Cardiac fibroblast (primary cell): ENCODE measurements at regions not wholly inside any gene's neighbourhood (a gene's known extent, or its start where the extent isn't known, plus 50 kb on each side); places are given as distances from the start of the nearest gene placed in this dataset.

ENCODE experiments used
- DNase-seq, 2 donors: peaks; one replicate each; pipeline versions ENCODE4 v3.0.0 to v3.0.0-alpha.2; 2010; ENCODE audit warnings: low read depth in 2 of 2
- H3K4me3 ChIP-seq, 2 donors: replicated peaks in 1 of 2; 1 replicate in 1 of 2; 2 replicates in 1 of 2; pipeline ENCODE4 v1.5.1; 2011; ENCODE audit warnings: low read depth in 2 of 2, low read length in 2 of 2, mild to moderate bottlenecking in 2 of 2, moderate library complexity in 1 of 2
- TF ChIP-seq, protein P1 (sequence below): IDR thresholded peaks from one replicate; pipeline ENCODE4 v1.5.1; 2011; ENCODE audit warnings: low read depth, mild to moderate bottlenecking, low read length, inconsistent platforms

DNA sequence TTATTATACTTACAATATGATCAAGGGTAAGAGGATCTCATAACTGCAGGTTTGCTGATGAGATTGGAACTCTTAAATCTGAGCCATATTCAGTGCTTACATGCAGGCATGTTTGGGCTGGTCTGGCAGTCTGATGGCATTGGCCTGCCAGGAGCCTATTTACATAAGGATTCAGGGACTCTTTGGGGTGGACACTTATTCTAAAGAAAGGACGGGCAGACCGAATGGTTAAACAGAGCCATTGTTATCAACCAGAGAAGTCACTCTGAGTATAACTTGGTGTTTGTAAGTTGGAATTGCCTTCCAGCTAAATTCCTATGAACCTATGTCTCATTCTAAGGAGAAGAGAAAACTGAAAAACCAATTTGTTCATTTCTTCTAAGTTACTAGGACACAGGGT is 932.8 kb downstream of the IGSF11 start:
- DNase-seq: no peak
- TF ChIP-seq, protein P1, sequence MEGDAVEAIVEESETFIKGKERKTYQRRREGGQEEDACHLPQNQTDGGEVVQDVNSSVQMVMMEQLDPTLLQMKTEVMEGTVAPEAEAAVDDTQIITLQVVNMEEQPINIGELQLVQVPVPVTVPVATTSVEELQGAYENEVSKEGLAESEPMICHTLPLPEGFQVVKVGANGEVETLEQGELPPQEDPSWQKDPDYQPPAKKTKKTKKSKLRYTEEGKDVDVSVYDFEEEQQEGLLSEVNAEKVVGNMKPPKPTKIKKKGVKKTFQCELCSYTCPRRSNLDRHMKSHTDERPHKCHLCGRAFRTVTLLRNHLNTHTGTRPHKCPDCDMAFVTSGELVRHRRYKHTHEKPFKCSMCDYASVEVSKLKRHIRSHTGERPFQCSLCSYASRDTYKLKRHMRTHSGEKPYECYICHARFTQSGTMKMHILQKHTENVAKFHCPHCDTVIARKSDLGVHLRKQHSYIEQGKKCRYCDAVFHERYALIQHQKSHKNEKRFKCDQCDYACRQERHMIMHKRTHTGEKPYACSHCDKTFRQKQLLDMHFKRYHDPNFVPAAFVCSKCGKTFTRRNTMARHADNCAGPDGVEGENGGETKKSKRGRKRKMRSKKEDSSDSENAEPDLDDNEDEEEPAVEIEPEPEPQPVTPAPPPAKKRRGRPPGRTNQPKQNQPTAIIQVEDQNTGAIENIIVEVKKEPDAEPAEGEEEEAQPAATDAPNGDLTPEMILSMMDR: no peak
- H3K4me3 ChIP-seq: no peak overlapping the region

DNA sequence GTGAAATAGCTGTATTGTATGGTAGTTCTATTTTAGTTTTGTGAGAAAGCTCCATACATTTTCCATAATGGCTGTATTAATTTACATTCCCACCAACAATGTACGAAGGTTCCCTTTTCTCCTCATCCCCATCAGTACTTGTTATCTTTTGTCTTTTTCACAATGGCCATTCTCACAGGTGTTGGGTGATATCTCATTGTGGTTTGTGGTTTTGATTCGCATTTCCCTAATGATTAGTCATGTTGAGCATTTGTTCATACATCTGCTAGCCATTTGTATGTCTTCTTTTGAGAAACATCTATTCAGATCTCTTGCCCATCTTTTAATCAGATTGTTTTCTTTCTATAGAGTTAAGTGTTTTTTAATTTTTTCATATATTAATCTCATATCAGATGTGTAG is 931.9 kb downstream of the IGSF11 start:
- H3K4me3 ChIP-seq: no peak overlapping the region
- no peak for DNase-seq
- TF ChIP-seq, protein P1: no peak

DNA sequence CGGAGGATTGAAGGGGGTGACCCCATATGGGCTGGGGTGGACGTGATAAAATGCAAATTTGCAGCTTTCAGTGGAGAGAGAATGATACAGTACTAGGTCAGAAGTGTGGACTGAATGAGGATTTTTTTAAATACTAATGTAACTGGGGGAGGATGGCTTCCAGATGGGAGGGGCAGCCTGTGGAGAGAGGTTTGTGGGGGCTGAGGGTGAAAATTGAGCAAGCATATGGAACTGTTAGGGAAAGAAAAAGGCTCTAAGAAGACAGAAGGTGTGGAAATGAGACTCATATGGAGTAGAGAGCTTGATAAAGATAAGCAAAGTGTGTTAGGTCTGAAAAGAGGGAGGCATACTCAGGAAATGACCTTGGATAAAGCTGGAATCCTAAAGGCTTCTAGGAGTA is 926.4 kb downstream of the IGSF11 start:
- TF ChIP-seq, protein P1: no peak
- H3K4me3 ChIP-seq: no peak overlapping the region
- DNase-seq: no peak

DNA sequence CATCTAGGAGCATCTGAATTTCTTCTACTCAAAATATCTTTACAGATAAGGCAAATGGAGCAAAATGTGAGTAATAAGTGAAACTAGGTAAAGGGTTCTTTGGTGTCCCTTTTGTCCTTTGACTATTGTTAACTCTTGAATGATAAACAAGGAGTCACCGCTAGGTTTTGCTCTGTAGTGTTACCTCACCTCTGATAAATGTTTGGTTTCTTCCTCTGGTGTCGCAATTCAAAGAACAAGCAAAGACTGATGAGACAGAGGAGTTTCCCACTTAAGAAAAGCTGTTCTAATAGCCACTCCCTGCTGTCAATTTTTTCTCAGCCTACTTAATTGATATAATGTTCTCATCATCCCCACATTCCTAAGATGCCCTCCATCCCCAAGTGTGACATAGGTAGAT is 925.9 kb downstream of the IGSF11 start:
- TF ChIP-seq, protein P1: no peak
- DNase-seq: no peak
- no peak overlapping the region for H3K4me3 ChIP-seq

DNA sequence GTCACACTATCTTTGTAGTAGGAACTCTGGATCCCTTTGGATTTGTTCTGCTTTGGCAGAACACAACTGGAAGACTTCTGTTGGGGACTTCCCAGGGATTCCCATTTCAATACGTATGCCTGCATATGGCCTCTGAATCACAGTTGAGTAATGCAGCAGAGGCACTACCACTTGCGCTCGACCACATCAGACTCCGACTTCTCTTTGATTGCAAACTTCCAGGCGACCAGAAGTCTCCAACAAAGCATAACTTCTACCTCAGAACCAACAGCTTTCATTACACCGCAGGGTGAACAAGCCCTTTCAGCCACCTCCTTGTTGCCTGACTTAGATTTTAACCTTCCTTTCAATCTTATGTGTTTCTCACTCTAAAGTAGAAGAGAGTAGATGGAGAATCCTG is 924.4 kb downstream of the IGSF11 start:
- DNase-seq: no peak
- TF ChIP-seq, protein P1: no peak
- no peak overlapping the region for H3K4me3 ChIP-seq

DNA sequence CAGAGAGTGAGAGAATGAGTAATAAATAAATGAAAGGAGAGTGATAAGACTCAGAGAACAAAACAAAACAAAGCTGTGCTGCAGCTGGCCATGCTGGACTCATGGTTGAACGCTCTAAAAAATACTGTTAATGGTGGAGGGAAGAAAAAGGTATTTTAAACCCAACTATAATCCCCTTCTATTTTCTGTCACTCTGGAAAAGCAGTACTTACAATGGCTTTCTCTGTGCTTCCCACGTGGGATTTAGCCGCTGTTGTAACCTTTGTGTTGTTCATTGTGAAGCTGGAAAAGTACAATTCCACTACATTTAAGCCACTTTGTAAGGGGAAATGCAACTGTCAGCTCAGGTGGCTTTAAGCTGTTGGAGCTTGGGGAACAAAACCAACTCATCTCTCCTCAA is 917.7 kb downstream of the IGSF11 start:
- no peak for DNase-seq
- H3K4me3 ChIP-seq: no peak overlapping the region

DNA sequence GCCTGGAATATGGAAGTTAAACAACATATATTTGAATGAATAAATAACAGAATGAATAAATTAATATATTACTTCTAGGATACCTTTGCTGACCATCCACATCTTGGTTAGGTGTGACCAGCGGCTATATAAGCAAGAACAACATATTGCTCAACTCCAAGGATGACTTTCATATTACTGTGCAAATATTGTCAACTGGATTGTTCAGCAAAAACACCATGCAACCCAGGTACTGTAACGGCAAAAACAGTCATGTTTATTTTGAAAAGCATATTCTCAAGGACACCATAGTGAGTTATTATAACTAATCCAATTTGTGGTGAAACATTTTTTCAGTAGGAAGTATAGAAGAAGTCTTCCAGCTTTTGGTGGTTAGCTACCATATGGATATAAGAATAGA is 907.9 kb downstream of the IGSF11 start:
- TF ChIP-seq, protein P1: no peak
- H3K4me3 ChIP-seq: no peak overlapping the region
- no peak for DNase-seq

More for the DNA sequence above, 917.7 kb downstream of the IGSF11 start:
- TF ChIP-seq, protein P1: no peak
